ENCODE measurements at regions not wholly inside any gene's neighbourhood (a gene's known extent, or its start where the extent isn't known, plus 50 kb on each side); places are given as distances from the start of the nearest gene placed in this dataset.

- H3K4me3 ChIP-seq (ENCODE audit: low read depth, low read length): no peak overlapping the region
- no peak for TF ChIP-seq CTCF (IDR thresholded peaks at IDR 0.05; ENCODE audit: insufficient read depth, low read length)
- no peak for DNase-seq (ENCODE audit: low read depth)
Measured at GRCh38 chr2:2472881-2473280, 141.8 kb upstream of the MYT1L start.

- no peak overlapping the region for H3K4me3 ChIP-seq (ENCODE audit: low read depth, low read length)
- DNase-seq (ENCODE audit: low read depth): no peak
- TF ChIP-seq CTCF (IDR thresholded peaks at IDR 0.05; ENCODE audit: insufficient read depth, low read length): no peak
Measured at GRCh38 chr2:2472044-2472443, 141.0 kb upstream of the MYT1L start.

GRCh38 chr2:2466534-2466933 is 135.5 kb upstream of the MYT1L start:
- DNase-seq (ENCODE audit: low read depth): no peak
- no peak for TF ChIP-seq CTCF (IDR thresholded peaks at IDR 0.05; ENCODE audit: insufficient read depth, low read length)
- no peak overlapping the region for H3K4me3 ChIP-seq (ENCODE audit: low read depth, low read length)

GRCh38 chr2:2464643-2465042 is 133.6 kb upstream of the MYT1L start:
- no peak overlapping the region for H3K4me3 ChIP-seq (ENCODE audit: low read depth, low read length)
- TF ChIP-seq CTCF (IDR thresholded peaks at IDR 0.05; ENCODE audit: insufficient read depth, low read length): no peak
- no peak for DNase-seq (ENCODE audit: low read depth)

GRCh38 chr2:2464094-2464493 is 133.0 kb upstream of the MYT1L start:
- DNase-seq (ENCODE audit: low read depth): no peak
- no peak for TF ChIP-seq CTCF (IDR thresholded peaks at IDR 0.05; ENCODE audit: insufficient read depth, low read length)
- no peak overlapping the region for H3K4me3 ChIP-seq (ENCODE audit: low read depth, low read length)

GRCh38 chr2:2456721-2457120 is 125.6 kb upstream of the MYT1L start:
- DNase-seq (ENCODE audit: low read depth): no peak

More at GRCh38 chr2:2456721-2457120, 125.6 kb upstream of the MYT1L start:
- no peak for TF ChIP-seq CTCF (IDR thresholded peaks at IDR 0.05; ENCODE audit: insufficient read depth, low read length)
- no peak overlapping the region for H3K4me3 ChIP-seq (ENCODE audit: low read depth, low read length)

Data from fibroblast of the aortic adventitia (primary cell).